Nephron progenitor cell (in vitro differentiated cells): ENCODE measurements at regions not wholly inside any gene's neighbourhood (a gene's known extent, or its start where the extent isn't known, plus 50 kb on each side); places are given as distances from the start of the nearest gene placed in this dataset.

Experiments
- DNase-seq: peaks from one replicate; pipeline ENCODE4 v3.0.0; 2021
- H3K27ac Mint-ChIP-seq: 2 replicates; pipeline ENCODE4 v1.8.0; 2021; ENCODE audit warnings: mild to moderate bottlenecking, moderate library complexity, mixed read lengths
- H3K27me3 Mint-ChIP-seq: 2 replicates; pipeline ENCODE4 v1.8.0; 2021; ENCODE audit warnings: mild to moderate bottlenecking, low read depth, mixed read lengths; ENCODE audit not compliant: poor library complexity
- H3K36me3 Mint-ChIP-seq: 2 replicates; pipeline ENCODE4 v1.8.0; 2021; ENCODE audit warnings: low read depth, mixed read lengths
- H3K4me1 Mint-ChIP-seq: 2 replicates; pipeline ENCODE4 v1.8.0; 2021; ENCODE audit warnings: mixed read lengths
- H3K4me3 Mint-ChIP-seq: 2 replicates; pipeline ENCODE4 v1.8.0; 2021; ENCODE audit warnings: mild to moderate bottlenecking, moderate library complexity, mixed read lengths
- H3K9me3 Mint-ChIP-seq: 2 replicates; pipeline ENCODE4 v1.8.0; 2021; ENCODE audit warnings: mild to moderate bottlenecking, moderate library complexity, mixed read lengths
- CTCF ChIP-seq: fragments of 200-600 bp; sonication (generic); IDR thresholded peaks from 2 replicates; pipeline ENCODE4 v1.5.0; 2021; ENCODE audit warnings: antibody characterized with exemption

- H3K4me3 Mint-ChIP-seq, result no peak overlapping the region
- H3K4me1 Mint-ChIP-seq, result peaks cover 30% of the 10 kb centered on the region
- no peaks in the 10 kb centered on the region for H3K36me3 Mint-ChIP-seq
- H3K27ac Mint-ChIP-seq, result no peak overlapping the region
- no peaks in the 10 kb centered on the region for H3K9me3 Mint-ChIP-seq
- no peak for DNase-seq
- no peak for TF ChIP-seq CTCF
- peaks cover 6% of the 10 kb centered on the region for H3K27me3 Mint-ChIP-seq
Observed at GRCh38 chr11:113562576-113562975, 87.4 kb upstream of the DRD2 start.

- no peak for DNase-seq
- peaks cover 36% of the 10 kb centered on the region for H3K4me1 Mint-ChIP-seq
- no peak for TF ChIP-seq CTCF
- H3K4me3 Mint-ChIP-seq, result no peak overlapping the region
- no peaks in the 10 kb centered on the region for H3K36me3 Mint-ChIP-seq
- H3K27ac Mint-ChIP-seq, result no peak overlapping the region
- H3K9me3 Mint-ChIP-seq, result no peaks in the 10 kb centered on the region
- H3K27me3 Mint-ChIP-seq, result peaks cover 5% of the 10 kb centered on the region
Observed at GRCh38 chr11:113557926-113558325, 82.7 kb upstream of the DRD2 start.

DNA sequence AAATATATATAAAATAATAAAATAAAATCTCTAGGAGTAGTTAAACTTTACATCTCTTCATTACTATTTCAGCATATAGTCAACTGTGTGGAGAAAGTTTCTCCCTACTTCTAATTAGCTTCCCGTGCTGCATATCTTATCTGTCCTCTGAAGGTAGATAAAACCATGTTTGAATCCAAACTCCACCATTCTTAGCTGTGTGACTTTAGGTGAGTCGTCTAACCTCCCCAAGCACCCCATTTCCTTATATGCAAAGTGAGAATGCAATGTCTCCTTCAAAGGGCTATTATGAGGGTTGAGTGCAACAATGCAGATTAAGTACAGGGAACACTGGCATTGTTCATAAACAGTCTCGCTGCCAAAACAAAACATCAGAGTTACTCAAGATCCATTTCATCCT is 80.8 kb upstream of the DRD2 start:
- H3K4me1 Mint-ChIP-seq, result peaks cover 47% of the 10 kb centered on the region
- H3K27me3 Mint-ChIP-seq, result peaks cover 8% of the 10 kb centered on the region
- no peak for DNase-seq
- H3K9me3 Mint-ChIP-seq, result no peaks in the 10 kb centered on the region
- no peak overlapping the region for H3K27ac Mint-ChIP-seq
- no peak for TF ChIP-seq CTCF
- H3K36me3 Mint-ChIP-seq, result no peaks in the 10 kb centered on the region
- H3K4me3 Mint-ChIP-seq, result no peak overlapping the region

- TF ChIP-seq CTCF, result no peak
- Mint-ChIP-seq H3K36me3 (no peaks in the 10 kb centered on the region), H3K27ac (no peak overlapping the region), H3K27me3 (peaks cover 8% of the 10 kb centered on the region), H3K4me1 (peaks cover 51% of the 10 kb centered on the region), H3K9me3 (no peaks in the 10 kb centered on the region), H3K4me3 (no peak overlapping the region)
- no peak for DNase-seq
Observed at GRCh38 chr11:113555071-113555619, 79.9 kb upstream of the DRD2 start.

- Mint-ChIP-seq H3K4me1 (peaks cover 57% of the 10 kb centered on the region), H3K36me3 (no peaks in the 10 kb centered on the region), H3K27me3 (peaks cover 8% of the 10 kb centered on the region), H3K9me3 (no peaks in the 10 kb centered on the region), H3K4me3 (no peak overlapping the region), H3K27ac (no peak overlapping the region)
- no peak for DNase-seq
- no peak for TF ChIP-seq CTCF
Observed at GRCh38 chr11:113554526-113554925, 79.3 kb upstream of the DRD2 start.

DNA sequence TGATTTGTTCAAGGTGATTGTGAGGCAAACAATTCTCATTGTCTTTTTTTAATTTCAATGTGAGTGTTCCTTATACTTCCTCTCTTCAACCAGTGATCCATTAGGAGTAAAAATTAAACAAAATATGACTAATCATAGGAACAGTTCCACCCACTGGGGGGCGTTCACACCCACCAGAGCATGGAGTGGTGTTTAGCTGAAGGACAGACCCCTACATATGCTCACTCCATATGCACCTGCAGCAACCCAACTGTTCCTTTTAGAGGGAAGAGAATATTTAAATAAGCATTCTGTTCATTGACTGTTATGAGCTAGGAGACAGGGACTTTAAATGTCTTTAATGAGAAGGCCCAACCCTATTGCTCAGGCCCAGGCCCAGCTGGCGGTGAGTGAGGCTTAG is 78.7 kb upstream of the DRD2 start:
- no peak overlapping the region for H3K27ac Mint-ChIP-seq

More for the DNA sequence above, 78.7 kb upstream of the DRD2 start:
- DNase-seq, result no peak
- Mint-ChIP-seq H3K36me3 (no peaks in the 10 kb centered on the region), H3K9me3 (no peaks in the 10 kb centered on the region), H3K4me1 (peaks cover 60% of the 10 kb centered on the region), H3K27me3 (peaks cover 8% of the 10 kb centered on the region), H3K4me3 (no peak overlapping the region)
- no peak for TF ChIP-seq CTCF
